Anterior cingulate cortex (tissue), 58 donors: ENCODE measurements at regions not wholly inside any gene's neighbourhood (a gene's known extent, or its start where the extent isn't known, plus 50 kb on each side); places are given as distances from the start of the nearest gene placed in this dataset.

Source experiments
- DNase-seq, 58 donors: peaks; one replicate each; lab custom pipeline; 2025; lab: John Stamatoyannopoulos, UW

- no peak for DNase-seq
Measured at GRCh38 chr4:134298313-134298712, 96.7 kb upstream of the PABPC4L start.

DNA sequence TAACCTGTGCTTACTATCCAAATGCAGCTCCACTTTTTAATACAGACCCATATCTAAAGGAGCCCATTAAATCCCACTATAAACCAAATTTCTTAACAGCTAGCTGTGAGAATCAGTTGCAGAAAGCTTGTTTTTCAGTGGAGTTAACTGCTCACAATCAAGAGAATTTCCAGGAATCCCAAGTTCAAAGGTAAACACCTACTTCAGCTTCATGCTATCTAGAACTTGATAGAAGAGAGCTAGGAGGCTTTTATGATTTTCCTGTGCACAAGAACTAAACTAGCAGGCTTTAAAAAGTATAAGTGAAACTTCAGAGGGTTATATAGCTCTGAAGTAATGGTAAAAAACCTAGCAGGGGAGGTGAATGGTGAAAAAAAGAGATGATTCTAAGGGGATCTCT is 96.2 kb upstream of the PABPC4L start:
- DNase-seq, result no peak

DNA sequence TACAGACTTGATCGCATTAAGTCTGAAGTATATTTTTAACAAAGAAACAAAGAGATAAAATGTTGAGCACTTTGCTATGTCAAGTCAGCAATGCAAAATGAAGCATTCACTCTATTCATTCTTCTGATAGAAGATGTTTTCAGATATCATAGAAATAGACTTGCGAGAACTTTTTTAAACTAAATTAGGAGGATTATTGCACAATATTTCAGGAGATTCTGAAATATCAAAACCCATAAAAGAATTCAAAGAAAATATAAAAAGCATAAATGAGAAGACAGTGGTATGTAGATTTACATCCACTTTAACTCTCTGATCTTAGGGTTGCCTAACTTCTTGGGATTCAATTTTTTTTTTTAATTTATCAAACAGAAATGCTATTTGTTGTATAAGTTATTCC is 81.1 kb upstream of the PABPC4L start:
- no peak for DNase-seq

DNA sequence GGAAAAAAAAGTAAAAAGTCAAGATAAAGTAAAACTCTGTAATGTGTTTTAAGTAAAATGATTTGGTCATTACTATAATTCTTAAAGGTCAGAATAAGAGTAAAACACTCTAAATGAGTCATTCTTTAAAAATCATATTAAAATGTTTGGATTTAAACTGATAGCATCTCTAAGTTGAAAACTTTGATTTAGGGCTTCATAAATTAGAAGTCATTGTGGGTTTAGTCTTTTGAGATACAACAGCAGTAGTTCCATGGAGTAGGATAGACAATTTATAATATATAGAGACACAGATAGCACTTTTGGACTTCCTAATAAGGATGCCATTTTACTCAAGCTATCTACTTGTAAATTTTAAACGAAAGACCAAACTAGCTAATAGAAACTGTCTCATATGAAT is 77.1 kb upstream of the PABPC4L start:
- DNase-seq, result no peak

GRCh38 chr4:134276476-134276875 is 74.9 kb upstream of the PABPC4L start:
- no peak for DNase-seq

GRCh38 chr4:134260126-134260525 is 58.5 kb upstream of the PABPC4L start:
- DNase-seq, result no peak
